ENCODE measurements at regions not wholly inside any gene's neighbourhood (a gene's known extent, or its start where the extent isn't known, plus 50 kb on each side); places are given as distances from the start of the nearest gene placed in this dataset.
A peak's percentile ranks its signal among the peaks of the same experiment; 100 is the strongest.

GRCh38 chr2:217178341-217178740 lies 318.5 kb upstream of the TNP1 start:
- no peak for DNase-seq

- DNase-seq: no peak
Observed at GRCh38 chr2:217177720-217178119, 317.9 kb upstream of the TNP1 start.

GRCh38 chr2:217171874-217172273 lies 312.0 kb upstream of the TNP1 start:
- DNase-seq: no peak

GRCh38 chr2:217168496-217168895 lies 308.6 kb upstream of the TNP1 start:
- DNase-seq: peak in 3 of 58 donors; percentile 6 to 22 (median 7)

GRCh38 chr2:217167531-217167930 lies 307.7 kb upstream of the TNP1 start:
- DNase-seq: no peak

- peak in 2 of 58 donors; percentile 2 to 57 for DNase-seq
Observed at GRCh38 chr2:217166241-217166850, 306.5 kb upstream of the TNP1 start.

- no peak for DNase-seq
Observed at GRCh38 chr2:217165547-217165946, 305.7 kb upstream of the TNP1 start.

- DNase-seq: no peak
Observed at GRCh38 chr2:217163987-217164386, 304.1 kb upstream of the TNP1 start.

- DNase-seq: peak in 34 of 58 donors; percentile 5 to 77 (median 38)
Observed at GRCh38 chr2:217162533-217162932, 302.7 kb upstream of the TNP1 start.

GRCh38 chr2:217160978-217161973 lies 301.4 kb upstream of the TNP1 start:
- DNase-seq: no peak

- DNase-seq: no peak
Observed at GRCh38 chr2:217160103-217160743, 300.4 kb upstream of the TNP1 start.

GRCh38 chr2:217158928-217159327 lies 299.1 kb upstream of the TNP1 start:
- no peak for DNase-seq

GRCh38 chr2:217157581-217157980 lies 297.7 kb upstream of the TNP1 start:
- no peak for DNase-seq

- DNase-seq: no peak
Observed at GRCh38 chr2:217156801-217157200, 296.9 kb upstream of the TNP1 start.

GRCh38 chr2:217154923-217155322 lies 295.1 kb upstream of the TNP1 start:
- no peak for DNase-seq

- no peak for DNase-seq
Observed at GRCh38 chr2:217153510-217153909, 293.6 kb upstream of the TNP1 start.

GRCh38 chr2:217152831-217153230 lies 293.0 kb upstream of the TNP1 start:
- no peak for DNase-seq

GRCh38 chr2:217151509-217152206 lies 291.8 kb upstream of the TNP1 start:
- DNase-seq: peak in 11 of 58 donors; percentile 4 to 31 (median 12)

- DNase-seq: no peak
Observed at GRCh38 chr2:217150236-217150635, 290.4 kb upstream of the TNP1 start.

- no peak for DNase-seq
Observed at GRCh38 chr2:217149087-217149660, 289.3 kb upstream of the TNP1 start.

GRCh38 chr2:217147818-217148217 lies 288.0 kb upstream of the TNP1 start:
- no peak for DNase-seq
